ENCODE measurements at regions not wholly inside any gene's neighbourhood (a gene's known extent, or its start where the extent isn't known, plus 50 kb on each side); places are given as distances from the start of the nearest gene placed in this dataset.

- no peak for DNase-seq (ENCODE audit: low read depth)
Observed at GRCh38 chr1:207971331-207972219, 60.6 kb upstream of the CD34 start.

DNA sequence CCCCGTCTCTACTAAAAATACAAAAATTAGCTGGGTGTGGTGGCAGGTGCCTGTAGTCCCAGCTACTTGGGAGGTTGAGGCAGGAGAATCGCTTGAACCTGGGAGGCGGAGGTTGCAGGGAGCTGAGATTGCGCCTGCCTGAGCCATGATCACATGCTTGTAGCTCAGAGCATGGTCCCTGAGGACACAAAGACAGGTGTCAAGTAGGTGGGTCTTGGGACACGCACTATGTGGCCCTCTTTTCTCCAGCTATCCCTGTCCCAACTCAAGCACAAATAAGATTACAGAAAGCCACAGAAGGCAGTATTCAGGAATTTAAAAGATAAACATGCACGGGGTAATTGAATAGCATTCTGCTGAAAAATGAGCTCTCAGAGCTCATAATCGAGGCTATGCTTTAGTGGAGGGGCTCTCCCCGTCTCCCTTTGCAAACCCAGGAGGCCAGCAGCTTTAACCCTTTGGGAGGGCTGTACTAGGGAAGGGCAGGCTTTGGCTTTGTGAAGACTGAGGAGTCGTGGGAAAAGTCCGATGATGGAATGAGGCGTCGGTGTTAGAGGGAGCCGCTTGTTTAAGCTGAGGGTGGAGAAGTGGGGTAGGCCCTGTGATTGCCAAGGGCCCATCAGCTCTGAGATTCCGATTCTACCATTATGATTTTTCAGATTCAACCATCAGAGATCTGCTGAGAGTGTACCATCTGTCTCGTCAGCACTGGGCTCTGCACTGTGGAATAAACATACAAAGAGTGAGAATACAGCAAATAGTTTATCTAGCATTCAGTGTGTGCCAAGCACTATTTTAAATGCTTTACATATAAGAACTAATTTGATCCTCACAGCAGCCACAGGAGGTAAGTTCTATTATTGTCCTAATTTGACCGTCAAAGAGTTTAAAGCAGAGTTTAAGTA lies 59.7 kb upstream of the CD34 start:
- no peak for DNase-seq (ENCODE audit: low read depth)

DNA sequence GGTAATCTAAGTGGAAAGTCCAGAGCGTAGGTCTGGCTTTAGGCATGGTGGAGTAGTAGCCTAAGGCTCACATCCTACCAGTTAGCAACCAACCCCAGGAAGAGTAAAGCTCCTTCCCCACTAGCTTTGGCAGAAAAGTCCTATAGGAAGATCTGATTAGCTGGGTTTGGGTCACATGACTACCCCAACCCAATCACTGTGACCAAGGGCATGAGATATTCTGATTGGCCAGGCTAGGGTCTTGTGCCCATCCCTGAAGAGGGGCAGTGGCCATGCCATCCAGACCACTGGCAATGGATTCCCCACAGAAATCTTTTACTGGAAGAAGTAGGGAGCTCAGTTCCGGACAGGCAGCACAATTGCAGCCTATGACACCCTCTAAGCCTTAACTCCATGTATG lies 58.6 kb upstream of the CD34 start:
- DNase-seq (ENCODE audit: low read depth): no peak

- DNase-seq (ENCODE audit: low read depth): no peak
Observed at GRCh38 chr1:207968521-207969009, 57.6 kb upstream of the CD34 start.

DNA sequence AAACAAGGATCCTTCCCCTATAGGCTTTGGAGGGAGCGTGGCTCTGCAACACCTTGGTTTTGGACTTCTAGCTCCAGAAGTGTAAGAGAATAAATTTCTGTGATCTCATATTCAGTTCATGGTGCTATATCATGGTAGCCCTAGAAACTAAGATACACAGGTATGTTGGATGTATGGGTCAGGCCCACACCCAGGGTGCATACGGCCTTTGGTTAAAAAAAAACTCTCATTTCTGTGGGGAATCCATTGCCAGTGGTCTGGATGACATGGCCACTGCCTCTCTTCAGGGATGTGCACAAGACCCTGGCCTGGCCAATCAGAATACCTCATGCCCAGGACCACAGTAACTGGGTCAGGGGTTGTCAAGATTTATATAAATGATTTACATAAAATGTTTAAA lies 56.8 kb upstream of the CD34 start:
- DNase-seq (ENCODE audit: low read depth): no peak

- no peak for DNase-seq (ENCODE audit: low read depth)
Observed at GRCh38 chr1:207966521-207966920, 55.6 kb upstream of the CD34 start.

GRCh38 chr1:207965392-207966387 lies 54.8 kb upstream of the CD34 start:
- DNase-seq (ENCODE audit: low read depth): no peak

GRCh38 chr1:207964195-207964966 lies 53.5 kb upstream of the CD34 start:
- no peak for DNase-seq (ENCODE audit: low read depth)

DNA sequence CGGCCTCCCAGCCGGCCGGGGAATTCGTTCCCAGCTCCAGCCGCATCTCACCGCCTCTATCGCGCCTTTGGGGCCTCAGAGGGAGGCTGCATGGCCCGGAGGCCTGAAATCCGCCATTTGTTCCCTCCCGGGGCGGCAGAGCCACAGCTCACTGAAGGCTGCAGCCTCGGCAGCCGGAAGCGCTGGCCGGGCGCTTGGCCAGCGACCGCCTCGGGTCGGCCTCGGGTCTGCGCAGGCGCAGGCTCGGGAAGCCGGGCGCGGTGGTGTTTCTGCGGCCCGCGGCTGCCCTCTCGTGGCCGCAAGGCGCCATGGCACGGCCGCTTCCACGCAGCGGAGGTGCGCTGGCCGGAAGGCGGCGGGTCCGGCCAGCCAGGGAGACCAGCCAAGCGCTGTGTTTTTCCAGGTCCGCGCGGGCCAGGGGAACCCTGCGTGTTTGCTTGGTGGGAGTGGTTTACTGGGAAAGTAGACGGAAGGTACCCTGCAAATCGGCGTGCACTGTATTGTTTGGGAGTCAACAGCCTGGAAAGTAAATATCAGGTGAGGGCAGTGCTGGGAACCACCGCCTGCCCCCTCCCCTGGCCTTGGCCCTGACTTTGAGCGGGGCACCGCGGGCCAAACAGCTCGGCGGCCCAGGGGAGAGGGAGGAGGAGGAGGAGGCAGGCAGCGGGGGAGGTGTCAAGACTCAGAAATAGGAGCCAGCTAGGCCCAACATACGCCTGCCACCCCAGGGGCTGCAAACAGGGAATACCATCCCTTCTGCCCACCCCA lies 52.7 kb upstream of the CD34 start:
- DNase-seq (ENCODE audit: low read depth): peak; percentile 78

GRCh38 chr1:207962716-207963426 lies 51.9 kb upstream of the CD34 start:
- no peak for DNase-seq (ENCODE audit: low read depth)

Data from activated T-helper 9 cell treated with anti-CD3 and anti-CD28 coated beads, Interleukin-2, amount 50 U/mL, for 16 hours (primary cell).